Heart right ventricle (tissue), 16 donors: ENCODE measurements at regions not wholly inside any gene's neighbourhood (a gene's known extent, or its start where the extent isn't known, plus 50 kb on each side); places are given as distances from the start of the nearest gene placed in this dataset.

Experiments used
- ATAC-seq, 8 donors: fragments of 200-7000 bp; cut with Tn5 transposase; one replicate each; pipeline ENCODE4 v1.9.1; 2020; ENCODE audit warnings: mild to moderate bottlenecking in 8 of 8, moderate library complexity in 8 of 8, moderate number of reproducible peaks in 1 of 8
- DNase-seq, 2 donors: peaks; one replicate each; pipeline ENCODE4 v3.0.0-alpha.2; 2020
- H3K27ac ChIP-seq, 10 donors: fragments of 200-600 bp; sonication (generic) in 2 of 10; one replicate each; pipeline versions ENCODE4 v1.5.0 to v1.8.0; 2020 to 2022; ENCODE audit warnings: mild to moderate bottlenecking in 3 of 10
- H3K27me3 ChIP-seq, 7 donors: fragments of 200-600 bp; one replicate each; pipeline ENCODE4 v1.8.0; 2021 to 2022; ENCODE audit warnings: mild to moderate bottlenecking in 2 of 7
- H3K36me3 ChIP-seq, 9 donors: fragments of 200-600 bp; sonication (generic) in 1 of 9; one replicate each; pipeline versions ENCODE4 v1.5.0 to v1.8.0; 2020 to 2022; ENCODE audit warnings: mild to moderate bottlenecking in 2 of 9
- H3K4me1 ChIP-seq, 9 donors: fragments of 200-600 bp; sonication (generic) in 1 of 9; one replicate each; pipeline versions ENCODE4 v1.5.0 to v1.8.0; 2020 to 2022; ENCODE audit warnings: mild to moderate bottlenecking in 4 of 9
- H3K4me3 ChIP-seq, 10 donors: fragments of 200-600 bp; sonication (generic) in 2 of 10; one replicate each; pipeline versions ENCODE4 v1.5.0 to v1.8.0; 2020 to 2022; ENCODE audit warnings: mild to moderate bottlenecking in 7 of 10, moderate library complexity in 2 of 10
- H3K9me3 ChIP-seq, 11 donors: fragments of 200-600 bp in 10 of 11; sonication (generic) in 2 of 11; one replicate each; pipeline versions ENCODE4 v1.5.0 to v1.8.0; 2013 to 2022; ENCODE audit warnings: mild to moderate bottlenecking in 2 of 11, control low read depth in 1 of 11, moderate library complexity in 1 of 11
- WGBS, 2 donors: extraction: QIAGEN DNeasy Blood & Tissue Kit; methylation state at CpG; one replicate each; pipeline ENCODE4 v1.1.7; 2013; ENCODE audit warnings: inconsistent platforms in 1 of 2; 5-methylcytosine and 5-hydroxymethylcytosine counted together
- intact Hi-C, 10 donors: fragments of 100-400 bp; cut with DNase I; formaldehyde crosslinking; loops; one replicate each; pipeline versions ENCODE4 v1.11.1 to v1.14.2; 2022
- TF ChIP-seq, protein P1 (sequence below), 9 donors: fragments of 200-600 bp; sonication (generic) in 2 of 9; IDR thresholded peaks; one replicate each; pipeline versions ENCODE4 v1.5.0 to v1.8.0; 2021 to 2022; ENCODE audit warnings: antibody characterized with exemption in 9 of 9, mild to moderate bottlenecking in 5 of 9, moderate library complexity in 1 of 9
- donor health status: Arrhythmogenic right ventricular cardiomyopathy.
- donor health status: ischemic (EF 13 %, LVEDD 7.1; RV severe dilation, severe dysfunction).
- donor health status: healthy with polysubstance abuse.
- donor health status: DM: no; HTN: yes; CAD: no.
- donor health status: DM: no; HTN: no; CAD: no.
- donor health status: ischemic (EF 25% LVEDD 6.9; RV normal size, moderate dysfunction).
- donor health status: ischemic (EF 25% LVEDD 5.7; RV mildly dilated, moderate dysfunction).
- donor health status: healthy.
- donor health status: DM: yes; HTN: yes; CAD: no.
- donor health status: Ischemic cardiomyopathy.
- donor health status: ischemic (EF 35%, LVEDD 5.7; RV mildly dilated, moderate dysfunction).
- donor health status: nonischemic (EF 11% LVEDD 7.7; RV severe dilation, severe dysfunction).
- donor health status: DM: yes; HTN: yes; CAD: no.
- donor health status: PGD.
- donor health status: ischemic (EF 29% LVEDD 5.4; RV normal size, mild dysfunction).
- donor health status: nonischemic (EF 23%, LVEDD 6.1; RV moderate dilation, normal function).

DNA sequence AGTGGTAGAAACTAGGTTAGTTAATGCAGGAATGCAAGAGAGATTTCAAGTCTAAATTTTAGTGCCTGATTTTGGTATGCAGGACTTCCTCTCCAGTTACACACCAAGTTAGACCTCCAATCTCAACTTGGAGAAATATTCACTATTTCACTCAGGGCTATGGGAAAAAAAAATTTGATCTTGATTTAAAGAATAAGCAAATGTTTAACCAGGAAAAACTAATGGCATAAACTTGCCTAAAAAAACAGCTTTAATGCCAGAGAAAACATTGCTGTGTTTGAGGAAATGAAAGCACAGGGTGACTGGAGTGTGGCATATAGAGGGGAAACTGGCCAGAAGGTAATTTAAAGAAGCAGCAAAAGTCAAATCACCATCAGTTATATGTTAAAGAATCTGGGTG lies 575.4 kb upstream of the LRRC4C start:
- peaks cover 0 to 6% (median 0%) of the 10 kb centered on the region in 11 donors for H3K9me3 ChIP-seq
- no peak for ATAC-seq
- no peaks in the 10 kb centered on the region for H3K27me3 ChIP-seq
- intact Hi-C loops: loop anchor here in 1 of 10 donors (10.0 kb wide), 1 partner anchor 60 kb away; no protein-coding TSS in a partner anchor
- no peaks in the 10 kb centered on the region for H3K36me3 ChIP-seq
- H3K27ac ChIP-seq: no peak overlapping the region
- no peak overlapping the region for H3K4me3 ChIP-seq
- no peak for DNase-seq
- no peaks in the 10 kb centered on the region for H3K4me1 ChIP-seq
- TF ChIP-seq, protein P1, sequence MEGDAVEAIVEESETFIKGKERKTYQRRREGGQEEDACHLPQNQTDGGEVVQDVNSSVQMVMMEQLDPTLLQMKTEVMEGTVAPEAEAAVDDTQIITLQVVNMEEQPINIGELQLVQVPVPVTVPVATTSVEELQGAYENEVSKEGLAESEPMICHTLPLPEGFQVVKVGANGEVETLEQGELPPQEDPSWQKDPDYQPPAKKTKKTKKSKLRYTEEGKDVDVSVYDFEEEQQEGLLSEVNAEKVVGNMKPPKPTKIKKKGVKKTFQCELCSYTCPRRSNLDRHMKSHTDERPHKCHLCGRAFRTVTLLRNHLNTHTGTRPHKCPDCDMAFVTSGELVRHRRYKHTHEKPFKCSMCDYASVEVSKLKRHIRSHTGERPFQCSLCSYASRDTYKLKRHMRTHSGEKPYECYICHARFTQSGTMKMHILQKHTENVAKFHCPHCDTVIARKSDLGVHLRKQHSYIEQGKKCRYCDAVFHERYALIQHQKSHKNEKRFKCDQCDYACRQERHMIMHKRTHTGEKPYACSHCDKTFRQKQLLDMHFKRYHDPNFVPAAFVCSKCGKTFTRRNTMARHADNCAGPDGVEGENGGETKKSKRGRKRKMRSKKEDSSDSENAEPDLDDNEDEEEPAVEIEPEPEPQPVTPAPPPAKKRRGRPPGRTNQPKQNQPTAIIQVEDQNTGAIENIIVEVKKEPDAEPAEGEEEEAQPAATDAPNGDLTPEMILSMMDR (IDR thresholded peaks at IDR 0.05): no peak

DNA sequence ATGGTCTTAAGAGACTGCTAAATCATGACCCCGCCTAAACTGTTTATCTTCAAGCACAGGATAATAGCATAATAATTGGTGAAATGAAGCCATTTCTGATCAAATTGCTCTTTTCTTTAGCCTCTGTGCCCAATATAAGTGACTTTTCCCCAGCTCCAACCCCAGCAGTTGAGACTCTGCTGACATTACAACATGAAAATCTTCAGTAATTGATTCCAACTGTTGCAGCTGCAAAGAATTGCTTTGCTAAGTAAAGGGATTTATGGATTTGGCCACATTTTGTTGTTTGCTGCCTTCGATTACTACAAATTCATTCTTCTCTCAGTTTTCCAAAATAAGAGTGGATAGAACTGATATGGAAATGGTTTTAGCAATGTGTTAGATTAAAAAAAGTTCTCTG lies 576.7 kb upstream of the LRRC4C start:
- DNase-seq (no peak), ATAC-seq (no peak)
- H3K9me3 ChIP-seq: peaks cover 0 to 2% (median 0%) of the 10 kb centered on the region in 11 donors
- no peaks in the 10 kb centered on the region for H3K27me3 ChIP-seq
- H3K36me3 ChIP-seq: no peaks in the 10 kb centered on the region
- H3K4me1 ChIP-seq: no peaks in the 10 kb centered on the region
- 78% methylated on average over 2 of the region's 2 CpGs for WGBS, 2 donors
- intact Hi-C loops: loop anchor here in 1 of 10 donors (10.0 kb wide), 1 partner anchor 59 kb away; no protein-coding TSS in a partner anchor
- TF ChIP-seq, protein P1 (IDR thresholded peaks at IDR 0.05): no peak
- no peak overlapping the region for H3K4me3 ChIP-seq
- no peak overlapping the region for H3K27ac ChIP-seq

DNA sequence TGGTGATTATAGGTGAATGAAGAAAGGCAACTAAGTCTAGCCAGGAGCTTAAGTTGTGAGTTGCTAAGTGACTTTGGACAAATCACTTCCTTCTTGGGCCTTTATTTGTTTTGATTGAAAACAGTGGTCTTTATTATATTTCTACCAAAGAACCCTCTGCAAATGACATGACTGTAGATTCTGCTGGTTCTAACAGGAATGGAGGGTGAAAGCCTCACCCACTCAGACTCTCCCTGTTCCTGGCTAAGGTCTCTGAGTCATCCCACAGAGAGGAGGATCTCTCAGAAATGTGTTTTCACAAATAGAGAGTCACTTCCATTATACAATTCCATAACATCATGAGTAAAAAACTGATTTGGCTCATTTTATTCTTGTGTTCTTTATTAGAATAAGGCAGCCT lies 583.9 kb upstream of the LRRC4C start:
- DNase-seq (no peak), ATAC-seq (no peak)
- Histone ChIP-seq H3K4me1 (no peaks in the 10 kb centered on the region), H3K36me3 (no peaks in the 10 kb centered on the region), H3K9me3 (peaks cover 0 to 11% (median 0%) of the 10 kb centered on the region in 11 donors), H3K27me3 (no peaks in the 10 kb centered on the region), H3K27ac (no peak overlapping the region), H3K4me3 (no peak overlapping the region)
- intact Hi-C loops: no loop called here
- TF ChIP-seq, protein P1 (IDR thresholded peaks at IDR 0.05): no peak

- TF ChIP-seq, protein P1 (IDR thresholded peaks at IDR 0.05): no peak
- ATAC-seq (no peak), DNase-seq (no peak)
- no peak overlapping the region for H3K27ac ChIP-seq
- H3K27me3 ChIP-seq: no peaks in the 10 kb centered on the region
- H3K9me3 ChIP-seq: peaks cover 0 to 11% (median 0%) of the 10 kb centered on the region in 11 donors
- no peaks in the 10 kb centered on the region for H3K36me3 ChIP-seq
- H3K4me3 ChIP-seq: no peak overlapping the region
- H3K4me1 ChIP-seq: no peaks in the 10 kb centered on the region
- 71 to 75% methylated on average over 2 of the region's 2 CpGs for WGBS, 2 donors
- intact Hi-C loops: no loop called here
Observed at GRCh38 chr11:42047637-42048555, 588.4 kb upstream of the LRRC4C start.
